Stomach smooth muscle (tissue), 2 donors: ENCODE measurements at regions not wholly inside any gene's neighbourhood (a gene's known extent, or its start where the extent isn't known, plus 50 kb on each side); places are given as distances from the start of the nearest gene placed in this dataset.

ENCODE experiments used
- H3K27ac ChIP-seq: one replicate; pipeline ENCODE4 v1.7.0; 2013; ENCODE audit warnings: mild to moderate bottlenecking, low read length, inconsistent platforms
- H3K27me3 ChIP-seq, 2 donors: one replicate each; pipeline ENCODE4 v1.7.0; 2013; ENCODE audit warnings: low read length in 2 of 2; ENCODE audit not compliant: insufficient read depth in 2 of 2, control insufficient read depth in 1 of 2
- H3K36me3 ChIP-seq, 2 donors: one replicate each; pipeline ENCODE4 v1.7.0; 2013; ENCODE audit warnings: low read length in 2 of 2; ENCODE audit not compliant: control insufficient read depth in 2 of 2, insufficient read depth in 2 of 2
- H3K4me1 ChIP-seq: one replicate; pipeline ENCODE4 v1.7.0; 2013; ENCODE audit warnings: low read length; ENCODE audit not compliant: control insufficient read depth, insufficient read depth
- H3K4me3 ChIP-seq, 2 donors: one replicate each; pipeline ENCODE4 v1.7.0; 2013; ENCODE audit warnings: low read length in 2 of 2
- H3K9ac ChIP-seq, 2 donors: one replicate each; pipeline ENCODE4 v1.7.0; 2013; ENCODE audit warnings: low read length in 2 of 2, mild to moderate bottlenecking in 1 of 2
- H3K9me3 ChIP-seq, 2 donors: one replicate each; pipeline ENCODE4 v1.7.0; 2013; ENCODE audit warnings: low read length in 2 of 2; ENCODE audit not compliant: control insufficient read depth in 2 of 2
- donor health status: healthy.
- donor health status: Pancreatic carcinoma.

DNA sequence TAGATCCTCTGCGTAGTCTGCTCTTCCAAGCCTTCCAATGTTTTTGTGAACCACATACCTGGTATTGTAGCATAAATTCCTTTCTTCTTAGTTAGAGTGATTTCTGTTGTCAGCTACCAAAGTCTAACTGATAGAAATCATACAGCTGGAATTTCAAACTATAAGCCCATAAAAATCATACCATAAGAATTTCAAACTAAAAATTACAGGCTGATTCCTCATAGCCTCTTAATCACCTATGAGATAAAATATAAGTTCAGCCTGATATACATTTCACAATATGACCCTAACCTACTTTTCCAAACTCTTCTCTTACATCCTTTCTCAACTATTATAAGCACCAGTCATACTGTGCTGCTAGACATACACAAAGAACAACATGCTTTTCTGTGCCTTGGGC is 64.8 kb downstream of the PTHLH start:
- Histone ChIP-seq H3K27ac (no peak overlapping the region), H3K9ac (no peak overlapping the region), H3K36me3 (no peaks in the 10 kb centered on the region), H3K4me3 (no peak overlapping the region), H3K27me3 (no peaks in the 10 kb centered on the region), H3K9me3 (no peaks in the 10 kb centered on the region), H3K4me1 (no peaks in the 10 kb centered on the region)

DNA sequence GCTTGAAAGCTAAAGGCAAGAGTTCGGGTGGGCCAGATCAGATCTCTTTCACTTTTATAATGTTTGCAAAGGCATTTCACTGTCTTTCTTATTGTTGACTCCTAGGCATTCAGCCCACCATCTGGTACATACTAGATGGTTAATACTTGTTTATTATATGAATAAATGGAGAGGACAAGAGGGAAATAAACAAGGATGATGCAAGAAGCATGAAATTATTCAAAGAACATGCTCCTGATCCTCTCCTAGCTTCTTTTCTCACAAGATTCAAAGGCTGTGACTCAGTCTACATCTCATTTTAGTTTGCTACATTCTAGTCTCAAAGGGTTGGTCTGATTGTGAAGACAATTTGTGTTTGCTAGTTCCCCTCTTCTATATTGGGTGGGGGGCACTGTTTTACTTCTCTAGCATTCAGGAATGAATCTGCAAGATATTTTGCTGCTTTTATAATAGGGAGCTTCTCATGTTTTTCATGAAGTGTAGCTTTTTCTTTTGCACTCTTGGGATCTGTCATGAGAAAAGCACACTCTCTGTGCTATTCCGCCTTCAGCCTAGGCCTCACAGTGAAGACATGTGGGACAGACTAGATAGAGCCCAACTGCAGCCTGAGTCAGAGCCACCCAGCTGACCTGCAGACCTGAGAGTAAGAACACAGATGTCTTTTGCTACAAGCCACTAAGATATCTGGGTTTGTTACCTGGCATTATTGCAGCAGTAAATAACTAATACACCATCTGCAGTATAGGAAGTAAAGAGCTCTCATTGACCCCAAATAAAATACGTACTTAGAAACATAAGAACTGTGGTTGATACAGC is 65.7 kb downstream of the PTHLH start:
- Histone ChIP-seq H3K27me3 (no peaks in the 10 kb centered on the region), H3K9me3 (no peaks in the 10 kb centered on the region), H3K4me1 (no peaks in the 10 kb centered on the region), H3K9ac (no peak overlapping the region), H3K4me3 (no peak overlapping the region), H3K27ac (no peak overlapping the region), H3K36me3 (no peaks in the 10 kb centered on the region)

DNA sequence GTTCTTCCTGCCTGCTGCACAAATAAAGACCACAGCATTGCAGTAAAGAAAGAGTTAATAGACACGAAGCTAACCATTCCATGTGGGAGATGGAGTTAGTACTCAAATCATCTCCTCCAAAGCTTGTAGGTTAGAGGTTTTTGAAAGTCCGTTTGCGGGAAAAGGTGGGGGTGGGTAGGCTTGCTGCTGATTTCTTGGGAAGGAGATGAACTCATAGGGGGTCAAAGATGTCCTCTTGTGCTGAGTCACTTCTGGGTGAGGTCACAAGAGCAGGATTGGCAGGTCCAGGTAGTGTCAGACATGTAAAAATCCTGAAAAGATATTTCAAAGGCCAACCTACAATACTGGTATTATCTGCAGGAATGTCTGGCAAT is 66.4 kb downstream of the PTHLH start:
- Histone ChIP-seq H3K4me1 (no peaks in the 10 kb centered on the region), H3K9ac (no peak overlapping the region), H3K27ac (no peak overlapping the region), H3K36me3 (no peaks in the 10 kb centered on the region), H3K4me3 (no peak overlapping the region), H3K27me3 (no peaks in the 10 kb centered on the region), H3K9me3 (no peaks in the 10 kb centered on the region)

DNA sequence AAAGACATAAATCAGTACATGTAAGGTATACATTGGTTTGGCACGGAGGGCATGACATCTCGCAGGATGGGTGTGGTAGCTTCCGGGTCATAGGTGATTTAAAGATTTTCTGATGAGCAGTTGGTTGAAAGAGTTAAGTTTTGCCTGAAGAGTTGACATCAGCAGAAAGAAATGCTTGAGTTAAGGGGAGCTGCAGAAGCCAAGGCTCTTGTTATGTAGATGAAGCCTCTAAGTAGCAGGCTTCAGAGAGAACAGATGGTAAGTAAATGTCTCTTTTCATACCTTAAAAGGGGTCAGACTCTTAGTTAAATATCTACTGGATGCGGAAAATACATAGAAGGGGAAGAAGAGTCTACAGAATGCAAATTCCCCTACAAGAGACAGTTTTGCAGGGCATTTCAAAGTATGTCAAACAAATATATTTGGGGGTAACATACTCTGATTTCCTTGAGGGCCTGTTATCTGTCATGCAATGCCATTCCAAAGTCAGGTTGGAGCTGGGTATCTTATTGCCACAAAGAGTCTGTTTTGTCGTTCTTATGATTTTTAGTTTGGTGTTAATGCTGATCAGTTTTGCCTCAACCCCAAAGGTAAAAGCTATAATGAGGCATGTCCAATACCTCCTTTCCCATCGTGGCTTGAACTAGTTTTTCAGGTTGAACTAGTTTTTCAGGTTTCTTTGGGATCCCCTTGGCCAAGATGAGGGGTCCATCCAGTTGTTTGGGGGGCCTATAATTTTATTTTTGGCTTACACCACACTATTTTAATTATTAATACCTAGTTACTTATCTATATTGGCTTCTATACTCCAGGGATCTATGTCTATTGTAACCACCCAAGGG is 67.0 kb downstream of the PTHLH start:
- no peak overlapping the region for H3K4me3 ChIP-seq
- no peaks in the 10 kb centered on the region for H3K9me3 ChIP-seq
- no peak overlapping the region for H3K27ac ChIP-seq
- H3K27me3 ChIP-seq, result no peaks in the 10 kb centered on the region
- H3K4me1 ChIP-seq, result no peaks in the 10 kb centered on the region
- H3K9ac ChIP-seq, result no peak overlapping the region
- H3K36me3 ChIP-seq, result no peaks in the 10 kb centered on the region

DNA sequence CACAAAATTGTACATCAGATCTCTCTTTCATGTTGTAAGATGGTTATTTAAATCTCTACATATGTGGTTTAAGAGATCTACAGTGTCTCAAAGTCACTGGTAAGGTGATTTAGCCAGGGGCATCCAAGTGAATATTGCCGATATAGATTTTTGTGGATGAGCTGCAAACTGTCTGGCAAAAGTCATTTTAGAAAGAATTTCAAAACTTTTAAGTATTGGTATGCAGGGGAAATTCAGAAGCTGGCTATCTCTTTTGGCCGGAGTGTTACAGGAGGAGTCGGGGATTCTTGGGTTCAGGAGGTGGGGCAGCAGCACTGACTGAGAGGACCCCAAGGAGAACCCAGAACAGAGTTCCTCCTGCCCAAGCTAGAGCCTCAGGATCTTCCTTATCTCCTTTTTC is 69.9 kb downstream of the PTHLH start:
- Histone ChIP-seq H3K4me1 (no peaks in the 10 kb centered on the region), H3K36me3 (no peaks in the 10 kb centered on the region), H3K9ac (no peak overlapping the region), H3K27ac (no peak overlapping the region), H3K4me3 (no peak overlapping the region), H3K27me3 (no peaks in the 10 kb centered on the region), H3K9me3 (no peaks in the 10 kb centered on the region)

DNA sequence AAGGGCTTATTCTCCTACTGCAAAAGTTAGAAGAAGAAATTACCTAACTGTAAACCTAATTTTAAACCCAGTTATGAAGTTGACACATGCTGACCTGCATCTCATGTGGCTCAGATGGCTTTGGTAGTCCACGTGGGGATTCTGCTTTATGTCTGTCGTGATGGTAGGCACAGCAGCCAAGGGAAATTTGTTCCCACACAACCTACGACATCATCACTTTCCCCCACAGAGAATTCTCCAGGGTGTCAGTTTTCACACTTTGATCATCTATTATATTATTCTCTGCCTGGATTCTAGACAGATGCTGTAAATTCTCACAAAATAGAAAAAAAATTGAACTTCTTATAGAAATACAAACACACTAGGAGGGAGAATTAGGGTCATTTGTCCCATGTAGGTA is 70.6 kb downstream of the PTHLH start:
- H3K4me1 ChIP-seq, result no peaks in the 10 kb centered on the region
- no peak overlapping the region for H3K27ac ChIP-seq
- H3K36me3 ChIP-seq, result no peaks in the 10 kb centered on the region
- H3K27me3 ChIP-seq, result no peaks in the 10 kb centered on the region
- no peaks in the 10 kb centered on the region for H3K9me3 ChIP-seq
- H3K9ac ChIP-seq, result no peak overlapping the region
- H3K4me3 ChIP-seq, result no peak overlapping the region

DNA sequence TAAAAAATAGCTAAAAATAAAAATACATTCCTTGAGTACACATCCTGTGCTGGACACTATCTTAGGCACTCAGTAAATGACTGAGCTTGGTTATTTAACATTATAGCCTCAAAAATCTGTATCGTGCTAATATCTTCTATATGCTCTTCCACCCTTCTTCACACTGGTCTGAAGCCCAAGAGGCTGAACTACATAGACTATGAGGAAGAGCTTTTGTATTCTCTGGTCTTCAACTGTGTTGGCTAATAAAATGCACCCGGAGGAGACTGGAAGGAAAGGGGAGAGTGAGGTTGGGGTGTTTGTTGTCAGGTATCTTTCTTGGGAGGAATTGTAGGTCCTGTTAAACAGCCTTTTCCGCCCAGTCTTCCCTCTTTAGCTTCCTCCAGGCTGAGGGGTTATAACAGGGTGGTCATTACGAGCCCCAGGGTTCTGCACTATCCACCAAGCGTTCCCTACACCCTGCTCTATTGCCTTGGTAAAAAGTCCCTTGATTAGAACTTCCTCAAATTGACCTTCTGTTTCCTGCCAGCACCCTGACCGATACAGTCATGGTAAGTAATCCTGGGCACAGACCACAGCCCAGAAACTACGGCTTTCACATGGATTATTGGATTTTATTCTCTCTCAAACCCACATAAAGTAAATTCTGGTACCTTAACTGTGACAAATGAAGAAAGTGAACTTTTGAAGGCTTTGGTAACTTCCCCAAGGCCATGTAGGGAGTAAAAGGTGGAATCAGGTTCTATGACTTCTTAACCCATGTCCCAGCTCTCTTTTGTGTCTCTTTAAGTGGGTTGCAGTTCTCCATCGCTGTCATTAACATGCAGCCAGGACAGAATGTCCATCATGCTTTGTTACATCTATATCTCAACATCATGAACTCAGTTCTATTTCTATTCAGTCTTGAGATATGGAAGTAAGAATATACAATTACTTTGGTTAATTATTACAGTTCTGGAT is 71.3 kb downstream of the PTHLH start:
- H3K27ac ChIP-seq, result no peak overlapping the region
- H3K9ac ChIP-seq, result no peak overlapping the region
- no peaks in the 10 kb centered on the region for H3K36me3 ChIP-seq
- H3K27me3 ChIP-seq, result no peaks in the 10 kb centered on the region
- H3K9me3 ChIP-seq, result no peaks in the 10 kb centered on the region
- H3K4me3 ChIP-seq, result no peak overlapping the region
- no peaks in the 10 kb centered on the region for H3K4me1 ChIP-seq

DNA sequence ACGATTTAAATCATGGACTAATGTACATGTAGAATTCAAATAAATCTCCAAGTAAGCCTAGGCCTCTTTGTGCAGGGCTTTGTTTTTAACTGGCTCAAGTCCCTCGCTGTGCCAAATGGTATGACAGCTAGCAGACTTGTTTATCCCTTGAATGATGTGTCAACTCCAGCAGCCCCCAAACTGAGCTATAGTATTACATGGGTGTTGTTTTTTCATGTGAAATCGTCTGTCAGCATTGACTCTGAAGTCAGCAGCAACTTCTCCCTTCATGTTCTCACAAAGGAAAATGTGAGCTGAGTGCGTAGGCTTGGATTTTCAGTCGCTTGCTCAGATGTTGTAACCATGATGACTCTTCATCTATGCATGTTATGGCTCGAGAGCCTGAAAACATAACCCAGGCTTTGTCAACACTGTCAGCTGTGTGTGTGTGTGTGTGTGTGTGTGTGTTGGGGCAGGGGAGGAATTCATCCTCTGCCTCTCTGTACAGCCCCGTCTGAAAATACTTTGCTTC is 73.3 kb downstream of the PTHLH start:
- no peaks in the 10 kb centered on the region for H3K36me3 ChIP-seq
- H3K9ac ChIP-seq, result peak overlapping the region in 1 of 2 donors; percentile 31
- no peaks in the 10 kb centered on the region for H3K27me3 ChIP-seq
- H3K4me3 ChIP-seq, result peak overlapping the region in 1 of 2 donors; percentile 4
- no peaks in the 10 kb centered on the region for H3K9me3 ChIP-seq
- H3K27ac ChIP-seq, result no peak overlapping the region
- no peaks in the 10 kb centered on the region for H3K4me1 ChIP-seq

DNA sequence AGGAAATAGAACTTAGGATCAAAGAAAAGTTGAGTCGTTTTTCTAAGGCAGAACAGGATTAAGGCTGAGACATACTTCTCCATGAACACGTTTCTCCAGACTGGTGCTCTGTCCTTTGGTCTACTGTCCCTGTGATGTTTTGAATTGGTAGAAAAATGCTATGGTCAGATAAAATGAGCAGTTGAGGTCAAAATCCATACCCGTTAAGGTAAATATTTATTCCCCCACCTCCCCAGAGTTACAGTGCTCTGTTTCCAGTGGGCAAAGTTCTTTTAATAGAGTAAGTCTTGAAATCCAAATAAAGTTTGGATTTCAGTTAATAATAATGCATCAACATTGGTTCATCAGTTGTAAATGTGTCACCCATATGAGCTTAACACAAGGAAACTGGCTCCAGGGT is 74.5 kb downstream of the PTHLH start:
- H3K4me3 ChIP-seq, result no peak overlapping the region
- no peak overlapping the region for H3K27ac ChIP-seq
- H3K4me1 ChIP-seq, result no peaks in the 10 kb centered on the region
- H3K27me3 ChIP-seq, result no peaks in the 10 kb centered on the region
- no peaks in the 10 kb centered on the region for H3K36me3 ChIP-seq
- H3K9ac ChIP-seq, result no peak overlapping the region
- no peaks in the 10 kb centered on the region for H3K9me3 ChIP-seq

DNA sequence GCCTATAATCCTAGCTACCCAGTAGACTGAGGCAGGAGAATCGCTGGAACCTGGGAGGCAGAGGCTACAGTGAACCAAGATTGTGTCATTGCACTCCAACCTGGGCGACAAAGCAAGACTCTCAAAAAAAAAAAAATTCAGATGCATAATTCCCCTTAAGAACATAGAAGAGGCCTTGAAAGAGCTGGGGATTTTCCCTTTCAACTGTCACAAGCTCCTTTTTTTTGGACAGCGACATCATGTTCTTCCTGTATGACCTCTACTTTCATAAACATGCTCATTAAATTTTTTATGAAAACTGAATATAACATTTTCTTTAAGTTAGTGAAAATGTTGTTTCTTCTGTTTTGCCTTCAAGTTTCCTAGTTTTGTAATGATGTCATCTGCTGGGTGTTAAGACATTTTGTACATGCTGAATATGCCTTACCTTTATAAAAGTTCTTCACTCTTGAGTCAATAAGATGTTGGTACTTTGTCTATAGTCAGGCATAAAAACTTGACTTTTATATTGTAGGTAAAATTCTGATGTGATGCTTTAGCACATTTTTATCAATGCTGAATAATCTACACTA is 76.0 kb downstream of the PTHLH start:
- H3K27ac ChIP-seq, result no peak overlapping the region
- no peaks in the 10 kb centered on the region for H3K4me1 ChIP-seq
- H3K36me3 ChIP-seq, result no peaks in the 10 kb centered on the region
- no peak overlapping the region for H3K4me3 ChIP-seq
- H3K27me3 ChIP-seq, result no peaks in the 10 kb centered on the region
- H3K9ac ChIP-seq, result no peak overlapping the region
- H3K9me3 ChIP-seq, result no peaks in the 10 kb centered on the region
